Transverse colon (tissue), 4 donors: ENCODE measurements at regions not wholly inside any gene's neighbourhood (a gene's known extent, or its start where the extent isn't known, plus 50 kb on each side); places are given as distances from the start of the nearest gene placed in this dataset.

Source experiments
- EP300 ChIP-seq: sonication (generic); formaldehyde crosslinking; IDR thresholded peaks from one replicate; pipeline ENCODE4 v1.6.1; 2017; ENCODE audit warnings: antibody characterized with exemption, low read depth
- POLR2A ChIP-seq: fragments of 450-650 bp; IDR thresholded peaks from one replicate; pipeline ENCODE4 v1.6.1; 2016; ENCODE audit warnings: antibody characterized with exemption, mild to moderate bottlenecking, moderate library complexity
- POLR2AphosphoS5 ChIP-seq, 3 donors: sonication (generic); formaldehyde crosslinking; IDR thresholded peaks; one replicate each; pipeline ENCODE4 v1.6.1; 2016; ENCODE audit warnings: antibody characterized with exemption in 3 of 3
- TF ChIP-seq, protein P1 (sequence below), 5 experiments: fragments of 200-600 bp in 3 of 5; fragments of 450-650 bp in 2 of 5; sonication (generic) in 3 of 5; IDR thresholded peaks; 1 replicate in 2 of 5; 2 replicates in 3 of 5; pipeline ENCODE4 v1.5.1; 2016 to 2017; ENCODE audit warnings: antibody characterized with exemption in 5 of 5, inconsistent platforms in 3 of 5, mild to moderate bottlenecking in 2 of 5, moderate library complexity in 1 of 5

GRCh38 chr6:114824409-114824808, 481.6 kb upstream of the HS3ST5 start:
- TF ChIP-seq, protein P1, sequence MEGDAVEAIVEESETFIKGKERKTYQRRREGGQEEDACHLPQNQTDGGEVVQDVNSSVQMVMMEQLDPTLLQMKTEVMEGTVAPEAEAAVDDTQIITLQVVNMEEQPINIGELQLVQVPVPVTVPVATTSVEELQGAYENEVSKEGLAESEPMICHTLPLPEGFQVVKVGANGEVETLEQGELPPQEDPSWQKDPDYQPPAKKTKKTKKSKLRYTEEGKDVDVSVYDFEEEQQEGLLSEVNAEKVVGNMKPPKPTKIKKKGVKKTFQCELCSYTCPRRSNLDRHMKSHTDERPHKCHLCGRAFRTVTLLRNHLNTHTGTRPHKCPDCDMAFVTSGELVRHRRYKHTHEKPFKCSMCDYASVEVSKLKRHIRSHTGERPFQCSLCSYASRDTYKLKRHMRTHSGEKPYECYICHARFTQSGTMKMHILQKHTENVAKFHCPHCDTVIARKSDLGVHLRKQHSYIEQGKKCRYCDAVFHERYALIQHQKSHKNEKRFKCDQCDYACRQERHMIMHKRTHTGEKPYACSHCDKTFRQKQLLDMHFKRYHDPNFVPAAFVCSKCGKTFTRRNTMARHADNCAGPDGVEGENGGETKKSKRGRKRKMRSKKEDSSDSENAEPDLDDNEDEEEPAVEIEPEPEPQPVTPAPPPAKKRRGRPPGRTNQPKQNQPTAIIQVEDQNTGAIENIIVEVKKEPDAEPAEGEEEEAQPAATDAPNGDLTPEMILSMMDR (IDR thresholded peaks at IDR 0.05): no peak
- TF ChIP-seq POLR2A: no peak
- TF ChIP-seq EP300: no peak
- no peak for TF ChIP-seq POLR2AphosphoS5 (IDR thresholded peaks at IDR 0.05)
